ENCODE measurements at regions not wholly inside any gene's neighbourhood (a gene's known extent, or its start where the extent isn't known, plus 50 kb on each side); places are given as distances from the start of the nearest gene placed in this dataset.

DNA sequence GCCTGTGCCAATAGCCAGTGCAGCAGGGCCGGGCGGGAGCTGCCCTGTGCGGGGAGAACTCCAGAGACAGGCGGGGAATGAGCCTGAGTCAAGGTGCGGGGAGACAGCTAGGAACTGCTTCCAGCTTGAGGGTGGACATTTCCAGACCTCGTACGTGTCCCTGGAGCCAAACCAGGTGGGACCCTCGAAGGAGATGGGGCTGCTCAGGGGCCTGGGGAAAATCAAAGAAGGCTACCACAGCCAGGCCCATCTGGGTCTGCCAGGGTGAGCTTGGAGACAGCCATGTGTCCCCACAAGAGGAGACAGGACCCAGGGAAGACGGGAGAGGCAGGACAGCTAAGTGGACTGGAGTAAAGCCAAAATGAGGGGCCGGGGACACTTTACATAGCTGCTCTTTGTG is 504.9 kb upstream of the MGMT start:
- TF ChIP-seq, protein P1, sequence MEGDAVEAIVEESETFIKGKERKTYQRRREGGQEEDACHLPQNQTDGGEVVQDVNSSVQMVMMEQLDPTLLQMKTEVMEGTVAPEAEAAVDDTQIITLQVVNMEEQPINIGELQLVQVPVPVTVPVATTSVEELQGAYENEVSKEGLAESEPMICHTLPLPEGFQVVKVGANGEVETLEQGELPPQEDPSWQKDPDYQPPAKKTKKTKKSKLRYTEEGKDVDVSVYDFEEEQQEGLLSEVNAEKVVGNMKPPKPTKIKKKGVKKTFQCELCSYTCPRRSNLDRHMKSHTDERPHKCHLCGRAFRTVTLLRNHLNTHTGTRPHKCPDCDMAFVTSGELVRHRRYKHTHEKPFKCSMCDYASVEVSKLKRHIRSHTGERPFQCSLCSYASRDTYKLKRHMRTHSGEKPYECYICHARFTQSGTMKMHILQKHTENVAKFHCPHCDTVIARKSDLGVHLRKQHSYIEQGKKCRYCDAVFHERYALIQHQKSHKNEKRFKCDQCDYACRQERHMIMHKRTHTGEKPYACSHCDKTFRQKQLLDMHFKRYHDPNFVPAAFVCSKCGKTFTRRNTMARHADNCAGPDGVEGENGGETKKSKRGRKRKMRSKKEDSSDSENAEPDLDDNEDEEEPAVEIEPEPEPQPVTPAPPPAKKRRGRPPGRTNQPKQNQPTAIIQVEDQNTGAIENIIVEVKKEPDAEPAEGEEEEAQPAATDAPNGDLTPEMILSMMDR (IDR thresholded peaks at IDR 0.05): no peak
- no peak for TF ChIP-seq POLR2A (IDR thresholded peaks at IDR 0.05)

Measured in lower leg skin (tissue), 3 donors.